PC-9 (cell line): ENCODE measurements at regions not wholly inside any gene's neighbourhood (a gene's known extent, or its start where the extent isn't known, plus 50 kb on each side); places are given as distances from the start of the nearest gene placed in this dataset.

Experiments
- BruUV-seq: library from RNA; stranded (reverse); fragments of 400-500 nt; replicated peaks from 2 replicates; lab custom pipeline; 2021; lab: Mats Ljungman, UMichigan
- CTCF ChIA-PET: fragments of 300-600 bp; sonication (Branson Sonifier 250); formaldehyde crosslinking; loops from one replicate; lab custom pipeline; 2022; ENCODE audit warnings: antibody characterized with exemption; lab: Charles Lee
- POLR2A ChIA-PET: fragments of 300-600 bp; sonication (Branson Sonifier 250); formaldehyde crosslinking; loops from one replicate; lab custom pipeline; 2022; ENCODE audit warnings: antibody characterized with exemption; ENCODE audit not compliant: unreplicated experiment; lab: Charles Lee
- DNase-seq, 2 experiments: peaks; one replicate each; pipeline versions ENCODE4 v3.0.0 to v3.0.0-alpha.2; 2015 to 2022; ENCODE audit warnings: mixed read lengths in 1 of 2
- H2AFZ ChIP-seq: fragments of 200-600 bp; sonication (generic); 2 replicates; pipeline ENCODE4 v1.8.1; 2017; ENCODE audit warnings: antibody characterized with exemption
- H3F3A ChIP-seq: fragments of 200-600 bp; sonication (generic); 2 replicates; pipeline ENCODE4 v1.8.1; 2017; ENCODE audit warnings: antibody characterized with exemption, mild to moderate bottlenecking, low read depth; ENCODE audit not compliant: insufficient read depth
- H3K27ac ChIP-seq: fragments of 200-600 bp; sonication (generic); 2 replicates; pipeline ENCODE4 v1.6.1; 2016; ENCODE audit warnings: mixed run types
- H3K27me3 ChIP-seq: fragments of 200-600 bp; sonication (generic); 2 replicates; pipeline ENCODE4 v1.6.1; 2016; ENCODE audit warnings: low read depth, mixed run types; ENCODE audit not compliant: insufficient read depth
- H3K36me3 ChIP-seq: fragments of 200-600 bp; sonication (generic); 2 replicates; pipeline ENCODE4 v1.6.1; 2016; ENCODE audit warnings: low read depth, mixed run types
- H3K4me1 ChIP-seq: fragments of 200-600 bp; sonication (generic); replicated peaks from 2 replicates; pipeline ENCODE4 v1.6.1; 2016; ENCODE audit warnings: mixed run types; ENCODE audit not compliant: insufficient read depth
- H3K4me2 ChIP-seq: fragments of 200-600 bp; sonication (generic); 2 replicates; pipeline ENCODE4 v1.6.1; 2017; ENCODE audit warnings: mixed run types
- H3K4me3 ChIP-seq: fragments of 200-600 bp; sonication (generic); 2 replicates; pipeline ENCODE4 v1.6.1; 2016; ENCODE audit warnings: mixed run types
- H3K79me2 ChIP-seq: fragments of 200-600 bp; sonication (generic); 2 replicates; pipeline ENCODE4 v1.6.1; 2017; ENCODE audit warnings: low read depth, mixed run types
- H3K9me2 ChIP-seq: fragments of 200-600 bp; sonication (generic); 2 replicates; pipeline ENCODE4 v1.8.1; 2017; ENCODE audit warnings: mild to moderate bottlenecking; ENCODE audit not compliant: insufficient read depth
- H3K9me3 ChIP-seq: fragments of 200-600 bp; sonication (generic); 2 replicates; pipeline ENCODE4 v1.8.1; 2016; ENCODE audit warnings: low read depth; ENCODE audit not compliant: insufficient read depth
- H4K20me1 ChIP-seq: fragments of 200-600 bp; sonication (generic); 2 replicates; pipeline ENCODE4 v1.8.1; 2017; ENCODE audit not compliant: insufficient read depth
- CTCF ChIP-seq: fragments of 200-600 bp; sonication (generic); conservative IDR thresholded peaks from 2 replicates; pipeline ENCODE4 v1.6.1; 2017; ENCODE audit warnings: mixed run types, antibody characterized with exemption, mild to moderate bottlenecking, moderate library complexity
- EZH2 ChIP-seq: fragments of 200-600 bp; sonication (generic); IDR thresholded peaks from 2 replicates; pipeline ENCODE4 v1.8.0; 2017; ENCODE audit warnings: antibody characterized with exemption, low read depth
- intact Hi-C: fragments of 100-400 bp; cut with micrococcal nuclease; formaldehyde crosslinking; loops from one replicate; pipeline ENCODE4 v1.10.0; 2022; ENCODE audit not compliant: unreplicated experiment

- no TSS peak for BruUV-seq
- intact Hi-C loops, result no loop called here
Observed at GRCh38 chr2:76323381-76323780, 612.7 kb upstream of the GCFC2 start.

GRCh38 chr2:76320716-76321115, 610.0 kb upstream of the GCFC2 start:
- intact Hi-C loops, result no loop called here
- CTCF ChIA-PET, result no interaction called here
- POLR2A ChIA-PET, result no interaction called here
- Histone ChIP-seq H3K36me3 (no peaks in the 10 kb centered on the region), H3K4me1 (no peaks in the 10 kb centered on the region), H2AFZ (no peak overlapping the region), H3K27ac (no peak overlapping the region), H3K9me3 (no peaks in the 10 kb centered on the region), H3K4me3 (no peak overlapping the region), H4K20me1 (no peaks in the 10 kb centered on the region), H3K9me2 (no peaks in the 10 kb centered on the region), H3F3A (no peaks in the 10 kb centered on the region), H3K79me2 (no peaks in the 10 kb centered on the region), H3K27me3 (no peaks in the 10 kb centered on the region), H3K4me2 (no peak overlapping the region)
- TF ChIP-seq EZH2 (no peak), CTCF (no peak)
- BruUV-seq, result no TSS peak
- no peak for DNase-seq

More at GRCh38 chr2:76323381-76323780, 612.7 kb upstream of the GCFC2 start:
- H4K20me1 ChIP-seq, result no peaks in the 10 kb centered on the region
- no peak overlapping the region for H3K4me2 ChIP-seq
- no peaks in the 10 kb centered on the region for H3F3A ChIP-seq
- H3K27ac ChIP-seq, result no peak overlapping the region
- no peak for DNase-seq
- no peaks in the 10 kb centered on the region for H3K36me3 ChIP-seq
- CTCF ChIA-PET, result no interaction called here
- POLR2A ChIA-PET, result no interaction called here
- H3K79me2 ChIP-seq, result no peaks in the 10 kb centered on the region
- no peak overlapping the region for H3K4me3 ChIP-seq
- H3K27me3 ChIP-seq, result no peaks in the 10 kb centered on the region
- H2AFZ ChIP-seq, result no peak overlapping the region
- H3K4me1 ChIP-seq, result no peaks in the 10 kb centered on the region
- 0 out of 2 replicates have a peak, but pooled peaks cover under 1% of the 10 kb centered on the region for H3K9me2 ChIP-seq
- no peaks in the 10 kb centered on the region for H3K9me3 ChIP-seq
- TF ChIP-seq EZH2, result no peak
- TF ChIP-seq CTCF, result no peak

GRCh38 chr2:76318848-76319360, 608.2 kb upstream of the GCFC2 start:
- ChIA-PET CTCF (no interaction called here), POLR2A (no interaction called here)
- Histone ChIP-seq H3K4me3 (no peak overlapping the region), H3K9me2 (no peaks in the 10 kb centered on the region), H3K4me2 (no peak overlapping the region), H3K4me1 (no peaks in the 10 kb centered on the region), H3K79me2 (no peaks in the 10 kb centered on the region), H3K9me3 (no peaks in the 10 kb centered on the region), H2AFZ (no peak overlapping the region), H4K20me1 (no peaks in the 10 kb centered on the region), H3K27ac (no peak overlapping the region), H3K36me3 (no peaks in the 10 kb centered on the region), H3K27me3 (no peaks in the 10 kb centered on the region), H3F3A (no peaks in the 10 kb centered on the region)
- TF ChIP-seq CTCF, result no peak
- TF ChIP-seq EZH2, result no peak
- no TSS peak for BruUV-seq
- intact Hi-C loops, result no loop called here
- no peak for DNase-seq
